ENCODE measurements at regions not wholly inside any gene's neighbourhood (a gene's known extent, or its start where the extent isn't known, plus 50 kb on each side); places are given as distances from the start of the nearest gene placed in this dataset.

GRCh38 chr5:116388564-116389258 lies 185.9 kb downstream of the SEMA6A start:
- TF ChIP-seq CTCF (IDR thresholded peaks at IDR 0.05; ENCODE audit: poor library complexity) (no peak), EZH2 (IDR thresholded peaks at IDR 0.05; ENCODE audit: borderline replicate concordance) (no peak)
